ENCODE measurements at regions not wholly inside any gene's neighbourhood (a gene's known extent, or its start where the extent isn't known, plus 50 kb on each side); places are given as distances from the start of the nearest gene placed in this dataset.

GRCh38 chr14:53663709-53664108, 292.9 kb downstream of the BMP4 start:
- 0 out of 2 replicates have a peak, but pooled peaks have one; percentile 26 for TF ChIP-seq CTCF (IDR thresholded peaks at IDR 0.05)
- TF ChIP-seq TCF12 (IDR thresholded peaks at IDR 0.05), result no peak
- no peak for TF ChIP-seq EZH2phosphoT487 (IDR thresholded peaks at IDR 0.05; ENCODE audit: borderline replicate concordance, low read depth)
- TF ChIP-seq USF2 (IDR thresholded peaks at IDR 0.05; ENCODE audit: borderline replicate concordance, low read depth, low read length), result no peak
- TF ChIP-seq NRF1 (IDR thresholded peaks at IDR 0.05; ENCODE audit: low read depth, low read length), result no peak
- TF ChIP-seq EP300 (IDR thresholded peaks at IDR 0.05; ENCODE audit: borderline replicate concordance in 1 of 2, low read depth in 1 of 2, low read length in 1 of 2), result no peak
- TF ChIP-seq NFIC (IDR thresholded peaks at IDR 0.05; ENCODE audit: borderline replicate concordance), result no peak
- TF ChIP-seq SMC3 (IDR thresholded peaks at IDR 0.05; ENCODE audit: low read depth, low read length), result no peak
